Fibroblast of skin of left biceps (primary cell): ENCODE measurements at regions not wholly inside any gene's neighbourhood (a gene's known extent, or its start where the extent isn't known, plus 50 kb on each side); places are given as distances from the start of the nearest gene placed in this dataset.

Source experiments
- DNase-seq, 2 experiments: peaks; one replicate each; pipeline ENCODE4 v3.0.0-alpha.2; 2013; ENCODE audit warnings: low read depth in 2 of 2

DNA sequence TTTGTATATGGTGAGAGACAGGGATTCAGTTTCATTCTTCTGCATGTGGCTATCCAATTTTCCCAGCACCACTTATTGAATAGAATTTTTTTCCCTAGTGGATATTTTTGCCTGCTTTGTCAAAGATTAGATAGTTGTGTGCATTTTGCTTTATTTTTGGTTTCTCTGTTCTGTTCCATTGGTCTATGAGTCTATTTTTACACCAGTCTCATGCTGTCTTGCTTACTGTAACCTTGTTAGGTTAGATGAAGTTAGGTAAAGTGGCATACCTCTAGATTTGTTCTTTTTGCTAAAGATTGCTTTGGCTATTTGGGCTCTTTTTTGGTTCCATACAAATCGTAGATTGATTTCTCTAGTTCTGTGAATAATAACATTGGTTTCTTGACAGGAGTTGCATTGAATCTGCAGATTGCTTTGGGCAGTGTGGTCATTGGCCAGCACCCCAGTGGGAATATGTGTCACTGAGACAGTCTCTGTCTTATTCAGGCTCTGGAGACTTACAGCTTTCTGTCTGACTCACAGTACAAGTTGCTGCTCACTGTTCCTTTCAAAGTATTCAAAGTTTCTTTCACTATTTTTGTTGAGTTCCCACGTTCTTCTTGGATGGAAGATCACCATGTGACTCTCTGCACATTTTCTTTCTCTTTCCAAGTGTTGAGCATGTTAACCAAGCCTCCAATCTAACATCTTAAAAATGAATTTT lies 709.1 kb downstream of the CDH11 start:
- no peak for DNase-seq

DNA sequence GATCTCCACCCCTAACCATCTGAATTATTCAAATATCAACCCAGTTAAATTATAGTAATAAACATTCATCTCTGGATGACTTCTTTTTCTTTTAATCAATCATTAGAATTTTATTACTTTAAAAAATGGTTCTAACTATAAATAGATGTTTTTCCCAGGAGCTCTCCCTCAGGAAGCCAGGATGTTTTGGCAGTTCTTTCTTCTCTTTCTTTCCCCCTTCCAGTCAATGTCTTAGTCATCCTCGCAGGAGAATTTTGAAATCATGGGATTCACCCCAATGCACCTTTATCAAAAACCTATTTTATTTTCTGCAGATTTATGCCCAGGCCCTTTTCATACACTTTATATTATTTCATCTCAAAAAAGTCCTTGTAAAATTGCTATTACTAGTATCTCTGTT lies 711.6 kb downstream of the CDH11 start:
- no peak for DNase-seq

DNA sequence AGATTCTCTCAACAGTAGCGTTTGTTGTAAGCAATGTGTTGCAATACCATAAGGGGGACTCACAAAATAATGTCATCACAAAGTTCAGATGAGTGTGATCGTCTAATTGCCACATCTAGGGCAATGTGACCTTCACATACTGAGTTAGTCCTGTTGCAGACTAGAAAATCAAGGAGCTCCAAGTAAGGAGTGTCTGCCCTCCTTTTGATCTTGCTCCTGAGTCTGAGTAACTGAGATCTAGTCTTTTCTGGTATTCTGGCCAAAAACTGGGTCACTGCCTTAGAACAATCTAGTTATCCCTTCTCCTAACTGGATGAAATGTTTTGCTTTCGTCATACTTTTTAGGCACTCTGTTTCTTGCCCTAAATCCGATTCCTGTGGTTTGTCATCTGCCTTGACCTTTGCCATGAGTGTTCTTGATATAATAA lies 712.1 kb downstream of the CDH11 start:
- no peak for DNase-seq

DNA sequence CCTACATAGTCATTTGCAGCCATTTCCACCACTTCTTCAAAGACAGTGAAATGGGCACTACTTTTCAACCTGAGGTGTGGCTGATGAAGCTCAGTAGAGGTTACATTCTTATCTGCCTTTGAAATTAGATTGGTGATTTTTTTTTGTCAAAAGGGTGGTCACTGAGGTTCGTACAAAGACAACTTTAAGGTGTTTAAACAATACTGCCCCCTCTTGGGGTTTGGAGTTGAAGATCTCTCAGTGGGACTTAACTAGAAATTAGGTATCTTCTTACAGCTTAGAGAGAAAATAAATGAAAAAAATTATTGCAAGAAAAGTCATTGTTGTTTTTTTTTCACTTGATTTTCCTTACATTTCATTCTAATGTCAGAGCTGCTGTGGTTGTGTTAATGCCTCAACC lies 713.2 kb downstream of the CDH11 start:
- no peak for DNase-seq

DNA sequence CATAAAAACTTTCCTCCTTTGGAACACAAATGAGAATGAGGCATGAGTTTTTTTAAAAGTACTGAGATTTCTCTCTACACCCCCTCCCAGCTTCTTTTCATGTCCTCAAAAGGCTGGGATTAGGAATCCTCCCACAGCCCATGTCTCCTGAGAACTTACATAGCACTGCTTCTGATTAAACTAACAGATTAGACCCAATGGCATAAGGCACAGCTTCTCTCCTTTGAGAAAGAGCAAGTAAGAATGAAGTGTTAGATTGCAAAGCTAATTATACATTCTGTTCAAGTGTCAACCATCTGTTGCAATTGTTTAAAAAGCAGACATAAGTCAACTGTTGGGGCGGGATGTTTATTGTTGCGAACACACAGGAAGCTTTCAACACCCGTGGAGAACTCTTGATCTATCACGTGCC lies 715.1 kb downstream of the CDH11 start:
- no peak for DNase-seq

DNA sequence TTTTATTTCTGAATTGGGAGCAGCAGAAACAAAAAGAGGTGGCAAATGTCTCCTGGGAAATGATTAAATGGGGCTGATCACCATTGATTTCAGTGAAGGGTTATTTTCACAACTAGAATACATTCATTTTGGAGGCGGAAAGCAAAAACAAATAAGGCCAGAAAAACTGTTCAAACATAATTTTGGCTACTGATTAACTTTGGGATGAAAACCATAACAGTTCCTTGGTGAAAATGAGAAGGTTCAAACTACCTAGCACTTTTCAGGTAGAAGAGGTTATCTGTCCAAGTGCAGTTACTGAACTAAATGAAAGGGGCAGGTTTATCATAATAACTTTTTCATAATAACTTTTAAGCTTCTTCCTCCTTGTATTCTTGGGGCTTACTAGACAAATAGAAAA lies 718.5 kb downstream of the CDH11 start:
- DNase-seq, result no peak

DNA sequence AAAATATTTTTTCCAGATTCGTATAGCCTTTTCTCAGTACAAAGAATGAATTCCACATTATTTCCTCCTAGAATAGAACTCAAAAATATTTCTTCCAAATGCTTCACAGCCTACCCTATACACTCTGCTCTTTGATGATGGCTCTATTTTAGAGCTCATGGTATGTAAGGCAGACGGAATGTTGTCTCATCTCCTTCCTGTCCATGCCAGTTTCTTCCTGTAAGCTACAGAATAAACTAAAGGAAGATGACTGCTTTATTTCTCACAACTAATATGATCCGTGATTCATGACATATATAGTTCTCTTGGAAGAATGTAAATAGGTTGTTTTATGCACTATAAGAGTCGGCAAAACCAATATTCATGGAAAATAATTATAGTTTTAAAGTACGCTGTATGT lies 723.1 kb downstream of the CDH11 start:
- DNase-seq, result no peak

DNA sequence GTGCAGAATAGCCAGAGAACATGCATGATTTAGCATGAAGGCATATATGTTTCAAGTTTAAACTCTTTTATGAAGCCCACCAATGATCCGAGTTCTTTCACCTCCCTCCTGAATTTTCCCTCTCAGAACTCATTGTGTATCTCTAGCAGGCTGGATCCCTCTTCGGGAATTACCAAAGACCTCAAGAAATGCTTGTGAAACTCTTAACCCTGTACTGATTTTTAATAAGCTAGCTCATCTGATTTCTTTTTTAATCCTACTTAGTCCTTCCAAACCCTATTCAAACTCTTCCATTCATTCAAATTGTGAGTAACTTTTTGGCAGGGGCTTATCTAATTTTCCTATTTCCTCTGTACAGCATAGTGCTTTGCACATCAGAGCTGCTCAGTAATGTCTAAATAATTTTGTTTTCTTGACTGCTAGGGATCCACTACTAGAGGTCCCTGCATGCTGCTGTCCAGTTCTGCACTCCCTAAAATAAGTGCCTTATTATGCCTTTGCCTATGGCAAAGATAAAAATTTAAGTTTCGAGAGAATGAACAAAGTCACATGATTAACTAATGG lies 723.8 kb downstream of the CDH11 start:
- no peak for DNase-seq

DNA sequence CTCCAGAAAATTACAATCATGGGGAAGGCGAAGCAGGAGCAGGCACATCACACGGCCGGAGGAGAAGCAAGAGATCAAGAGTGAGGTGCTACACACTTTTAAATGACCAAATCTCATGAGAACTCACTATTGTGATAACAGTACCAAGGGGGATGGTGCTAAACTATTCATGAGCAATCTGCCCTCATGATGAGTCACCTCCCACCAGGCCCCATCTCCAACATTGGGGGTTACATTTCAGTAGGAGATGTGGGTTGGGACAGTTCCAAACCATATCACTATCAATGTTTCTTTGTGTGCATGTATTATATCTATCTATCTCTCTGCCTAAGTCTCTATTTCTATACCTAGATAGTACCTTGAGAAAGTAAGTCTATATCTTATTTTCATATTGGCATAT lies 724.8 kb downstream of the CDH11 start:
- DNase-seq, result no peak

DNA sequence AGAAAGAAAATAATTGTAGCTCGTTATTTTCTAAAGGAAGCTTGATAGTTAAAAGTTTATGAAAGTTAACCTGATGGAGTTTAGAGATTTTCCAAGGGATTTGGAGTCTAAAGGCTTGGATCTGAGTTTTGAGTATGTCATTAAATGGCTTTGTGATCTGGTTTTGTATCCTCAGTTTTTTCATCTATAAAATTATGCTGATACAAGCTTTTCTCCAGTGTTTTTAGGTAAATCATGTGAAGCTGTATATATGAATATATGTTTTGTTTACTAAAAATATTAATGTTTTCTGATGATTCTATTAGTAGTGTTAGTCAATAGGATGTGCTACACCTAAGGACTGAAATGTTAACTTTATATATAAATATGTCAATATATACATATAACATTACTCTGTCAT lies 727.8 kb downstream of the CDH11 start:
- DNase-seq, result no peak

DNA sequence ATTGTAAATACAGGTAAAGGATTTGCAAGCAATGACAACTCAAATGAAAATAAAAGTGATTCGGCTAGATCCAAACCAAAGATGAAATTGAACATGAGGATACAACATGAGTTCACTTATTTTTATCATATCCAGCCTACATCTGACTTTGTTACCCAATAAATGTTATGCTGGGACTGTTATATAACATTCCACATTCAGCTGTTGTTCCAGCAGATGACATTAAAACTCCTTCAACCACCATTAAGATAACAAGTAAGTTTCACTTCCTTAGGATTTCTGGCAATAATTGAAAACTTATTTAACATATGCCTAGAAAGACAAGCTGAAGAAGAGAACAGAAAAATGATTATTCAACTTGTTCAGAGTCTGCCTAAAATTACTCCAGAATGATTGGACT lies 729.4 kb downstream of the CDH11 start:
- no peak for DNase-seq

DNA sequence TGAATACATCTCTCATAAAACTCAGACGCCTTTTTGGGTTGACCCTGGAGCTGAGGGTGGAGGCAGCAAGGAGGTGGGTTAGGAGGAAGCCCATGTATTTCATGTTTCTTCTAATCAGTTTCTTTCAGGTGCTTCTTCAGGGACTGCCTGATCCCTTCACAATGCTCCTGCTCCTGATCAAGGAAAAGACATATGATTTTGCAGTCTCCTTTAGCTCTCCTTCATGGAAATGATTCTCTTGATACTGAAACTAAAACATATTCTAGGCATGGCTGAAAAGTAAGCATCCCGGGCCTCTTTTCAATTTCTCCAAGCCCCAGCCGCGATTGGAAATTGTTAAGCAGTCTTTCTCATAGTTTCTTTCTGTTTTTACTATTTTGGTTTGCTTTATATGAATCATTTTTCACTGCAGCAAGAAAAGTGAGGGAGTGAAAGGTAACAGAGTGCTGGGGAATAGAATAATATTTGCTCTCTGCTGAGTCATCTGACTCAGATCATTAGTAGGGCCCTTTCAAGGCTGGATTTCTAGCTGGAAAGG lies 730.7 kb downstream of the CDH11 start:
- DNase-seq, result no peak

DNA sequence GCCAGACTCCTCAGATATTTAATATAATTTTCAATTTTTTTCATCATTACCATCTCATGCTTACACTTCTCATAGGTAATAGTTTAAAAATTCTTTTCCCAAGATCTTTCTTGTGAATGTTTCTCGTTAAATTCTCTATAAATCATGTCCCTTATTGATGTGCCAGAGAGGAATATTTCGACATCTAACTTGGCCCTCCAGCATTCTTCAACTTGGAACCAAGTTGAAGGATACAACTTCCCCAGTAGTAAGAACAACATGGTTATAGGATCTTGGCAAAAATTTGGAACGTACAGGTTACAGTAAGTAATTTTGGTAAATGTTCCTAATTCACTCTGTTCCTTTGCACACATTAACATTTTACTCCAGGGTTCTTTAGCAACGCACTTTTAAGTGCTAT lies 731.8 kb downstream of the CDH11 start:
- DNase-seq, result no peak

DNA sequence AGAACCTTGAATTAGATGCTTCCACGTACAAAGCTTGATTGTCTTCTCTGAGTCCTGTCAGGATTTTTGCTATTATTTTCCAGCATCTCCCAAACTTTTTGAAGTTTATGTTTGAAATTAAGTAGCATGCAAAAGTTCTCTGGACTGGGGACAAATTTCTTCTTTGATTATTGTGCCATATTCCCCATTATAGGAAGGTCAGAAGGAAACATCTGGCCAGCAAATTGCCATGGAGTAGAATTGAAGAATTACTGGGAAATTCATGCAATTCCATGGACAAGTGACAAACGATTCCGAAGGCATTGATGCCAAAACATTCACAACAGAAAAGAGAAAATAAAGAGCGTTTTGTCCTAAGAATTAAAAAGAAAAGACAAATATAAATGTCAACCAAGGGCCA lies 737.2 kb downstream of the CDH11 start:
- DNase-seq, result no peak

DNA sequence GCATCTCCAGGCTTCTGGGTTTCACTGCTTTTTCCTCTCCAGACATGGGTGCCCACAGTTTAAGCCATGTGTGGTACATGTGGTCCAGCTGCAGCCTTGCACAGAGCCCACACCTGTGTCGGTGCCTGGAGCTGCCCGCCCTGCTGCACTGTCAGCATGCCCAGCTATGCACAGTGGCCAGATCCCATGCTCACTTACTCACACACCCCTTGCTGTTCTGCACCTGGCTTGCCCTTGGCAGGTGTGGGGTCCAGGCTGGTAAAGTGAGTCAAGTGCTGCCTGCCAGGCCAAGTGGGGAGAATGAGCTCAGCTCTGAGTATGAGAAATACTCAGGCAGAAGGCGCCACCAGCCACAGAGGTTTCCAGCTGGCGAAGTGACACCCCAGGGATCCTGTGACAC lies 739.9 kb downstream of the CDH11 start:
- no peak for DNase-seq

DNA sequence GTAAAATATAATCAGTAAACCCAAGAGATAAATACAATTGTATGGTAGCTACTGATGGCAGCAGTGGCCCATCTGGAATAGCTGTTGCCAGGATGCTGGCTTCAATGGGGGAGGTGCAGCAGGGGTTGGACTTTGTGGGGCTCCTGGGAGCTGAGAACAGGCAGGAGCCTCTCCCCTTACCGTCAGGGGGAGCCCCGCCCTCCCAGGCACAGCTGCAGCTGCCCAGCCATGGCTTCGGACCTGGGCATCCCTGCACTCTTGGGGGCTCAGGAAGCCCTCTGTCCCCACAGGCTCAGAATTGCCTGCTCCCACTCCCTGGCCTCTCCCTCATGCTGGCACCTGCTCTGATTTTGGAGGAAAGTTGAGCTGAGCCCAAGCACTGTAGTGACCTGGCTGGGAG lies 741.1 kb downstream of the CDH11 start:
- DNase-seq, result no peak

DNA sequence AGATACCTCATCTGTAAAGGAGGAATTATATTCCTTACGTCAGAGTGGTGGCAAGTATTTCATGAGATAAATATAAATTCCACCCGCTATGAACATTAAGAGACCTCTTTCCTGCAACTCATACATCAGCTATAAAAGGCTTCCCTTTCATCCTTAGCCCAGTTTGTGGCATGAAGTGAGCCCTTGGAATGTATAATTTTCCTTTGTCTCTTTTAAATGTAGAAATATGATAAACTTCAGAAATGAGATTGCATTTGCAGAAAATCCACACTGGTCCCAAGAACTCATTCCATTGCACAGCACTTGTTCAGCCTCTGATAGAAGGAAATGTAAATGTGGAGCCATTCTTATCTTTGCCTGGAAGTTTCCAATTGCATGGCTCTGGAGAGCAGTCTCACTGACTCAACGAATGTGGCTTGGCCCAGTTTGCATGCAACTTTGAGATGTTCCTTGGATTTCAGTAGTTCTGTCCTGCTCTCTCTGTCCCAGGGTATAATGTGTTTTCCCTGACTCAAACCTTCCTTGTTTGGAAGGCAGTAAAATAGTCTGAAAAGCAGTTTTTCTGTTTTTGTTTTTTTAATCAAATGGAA lies 746.4 kb downstream of the CDH11 start:
- no peak for DNase-seq

DNA sequence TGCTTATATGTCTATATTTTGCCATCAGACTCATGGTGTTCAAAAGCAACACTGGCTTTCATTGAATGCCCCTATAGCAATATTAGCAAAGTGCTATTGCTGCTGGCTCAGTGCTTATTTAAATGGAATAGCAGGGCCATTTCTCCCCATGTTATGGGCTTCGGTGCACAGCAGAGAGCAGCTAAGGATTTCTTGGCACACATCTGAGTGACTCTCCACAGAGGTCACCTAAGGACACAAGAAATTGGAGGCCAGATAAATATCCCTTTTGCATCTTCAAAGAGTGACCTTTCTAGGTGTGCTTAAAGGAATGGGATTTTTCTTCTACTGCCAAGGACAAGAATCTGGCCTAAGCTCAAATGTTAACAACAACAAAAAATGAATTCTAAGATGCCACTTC lies 751.8 kb downstream of the CDH11 start:
- no peak for DNase-seq

DNA sequence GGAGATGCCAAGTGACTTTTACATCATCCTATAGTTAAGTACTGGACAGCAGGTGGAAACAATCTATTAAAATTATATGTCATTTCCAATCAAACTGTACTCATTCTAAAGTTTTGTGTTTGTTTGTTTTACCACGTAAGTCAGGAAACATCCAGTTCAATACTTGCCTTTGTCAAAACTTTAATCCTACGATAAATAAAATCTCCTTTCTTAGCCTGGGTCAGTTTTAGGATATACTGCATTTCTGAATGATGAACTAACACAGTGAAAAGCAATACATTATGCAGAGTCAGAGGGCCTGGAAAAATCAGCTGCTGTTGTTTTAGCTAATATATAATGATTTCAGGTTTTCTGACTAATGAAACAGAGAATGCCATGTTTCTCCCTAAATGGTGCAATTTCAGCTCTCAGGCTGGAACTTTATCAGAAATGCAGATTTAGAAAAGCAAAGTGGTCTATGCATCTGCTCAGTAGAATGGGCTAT lies 756.4 kb downstream of the CDH11 start:
- no peak for DNase-seq

DNA sequence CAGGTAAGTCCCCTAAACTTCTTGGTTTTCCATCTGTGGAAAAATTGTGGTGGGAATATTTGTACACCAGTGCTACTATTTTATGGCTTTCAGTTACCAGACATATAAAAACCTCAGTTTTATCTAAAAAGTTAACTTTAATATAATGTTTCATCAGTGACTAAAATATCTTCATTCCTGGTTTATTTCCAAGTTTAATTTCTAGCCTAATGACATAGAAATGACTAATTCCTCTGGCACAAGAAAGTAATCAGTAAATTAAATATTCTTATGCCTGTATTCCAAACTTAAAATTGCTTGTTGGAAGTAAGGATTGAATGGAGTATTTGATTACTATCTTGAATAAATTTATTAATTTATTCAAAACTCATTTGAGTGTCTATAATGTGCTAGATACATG lies 757.0 kb downstream of the CDH11 start:
- DNase-seq, result no peak

DNA sequence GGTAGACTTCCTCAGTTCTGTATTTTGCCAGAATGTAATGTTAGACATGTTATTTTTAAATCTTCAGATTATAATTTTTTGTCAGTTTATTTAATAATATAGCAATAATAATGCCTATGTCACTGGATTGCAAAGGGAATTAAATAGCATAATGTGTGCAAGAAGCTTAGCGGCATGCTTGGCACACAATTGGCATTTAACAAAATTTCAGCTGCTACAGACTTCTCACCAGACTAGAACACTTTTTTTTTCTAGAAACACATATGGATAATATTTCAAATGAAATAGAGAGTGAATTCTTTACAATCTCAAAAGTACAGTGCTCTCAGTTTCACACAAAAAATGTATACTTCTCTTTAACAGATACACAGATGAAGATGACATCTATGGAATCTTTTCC lies 757.4 kb downstream of the CDH11 start:
- no peak for DNase-seq

DNA sequence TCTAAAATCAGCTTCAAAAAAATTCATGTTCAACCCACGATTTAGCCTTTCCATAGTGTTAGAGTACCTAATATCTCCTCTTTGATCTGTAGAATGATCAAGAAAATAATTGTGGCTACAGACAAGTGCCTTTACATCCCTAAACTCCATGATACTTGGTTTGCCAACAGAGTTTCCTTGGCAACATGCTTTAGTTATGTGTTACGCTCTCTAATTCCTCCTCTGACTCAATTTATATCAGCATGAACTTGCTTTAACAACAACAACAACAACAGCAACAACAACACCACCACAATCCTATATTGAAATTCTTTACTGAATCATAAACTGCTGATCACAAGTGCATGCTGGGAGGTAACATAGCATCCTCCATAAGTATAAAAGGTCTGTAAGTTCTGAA lies 757.8 kb downstream of the CDH11 start:
- no peak for DNase-seq

DNA sequence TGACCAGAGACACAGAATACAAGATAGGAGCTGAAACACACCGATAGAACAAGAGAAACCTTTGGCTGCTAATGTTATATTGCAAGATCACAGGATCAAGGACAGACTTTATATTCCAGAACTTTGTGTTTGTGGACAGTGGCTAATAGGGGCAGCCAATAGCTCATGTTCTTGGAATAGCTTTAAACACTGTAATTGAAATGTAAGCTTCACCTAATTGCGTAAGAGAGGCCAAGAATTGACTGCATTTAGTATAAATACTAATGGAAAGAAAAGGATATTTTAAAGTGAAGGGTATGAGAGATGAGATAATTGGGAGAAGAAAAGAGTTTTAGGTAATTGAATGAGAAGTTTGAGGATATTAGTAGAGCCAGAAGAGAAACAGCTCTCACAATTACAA lies 758.8 kb downstream of the CDH11 start:
- no peak for DNase-seq
